ENCODE measurements at regions not wholly inside any gene's neighbourhood (a gene's known extent, or its start where the extent isn't known, plus 50 kb on each side); places are given as distances from the start of the nearest gene placed in this dataset.
"Not testable (repeated sequence)": the region's sequence is repeated elsewhere in the genome, so short reads cannot be mapped to it uniquely, and the experiment has no call there.

DNA sequence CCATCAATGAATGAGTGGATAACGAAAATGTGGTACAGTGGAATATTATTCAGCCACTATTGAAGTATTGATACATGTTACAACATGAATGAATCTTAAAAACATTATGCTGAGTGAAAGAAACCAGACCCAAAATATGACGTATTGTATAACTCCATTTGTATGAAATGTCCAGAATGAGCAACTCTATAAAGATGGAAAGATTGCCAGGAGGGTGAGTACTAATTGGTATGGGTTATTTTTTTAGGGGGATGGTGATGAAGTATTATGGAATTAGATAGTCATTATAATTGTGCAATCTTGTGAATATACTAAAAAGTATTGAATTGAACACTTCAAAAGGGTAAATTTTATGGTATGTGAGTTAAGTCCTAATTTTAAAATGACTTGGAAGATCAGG is 278.6 kb downstream of the SIPA1L2 start:
- CTCF ChIA-PET, result no interaction called here
- Mint-ChIP-seq H3K36me3 (no peaks in the 10 kb centered on the region), H3K27ac (no peak overlapping the region), H3K4me3 (no peak overlapping the region), H3K9me3 (ENCODE audit: low read depth) (no peaks in the 10 kb centered on the region), H3K4me1 (no peaks in the 10 kb centered on the region), H3K27me3 (no peaks in the 10 kb centered on the region)
- no peak for DNase-seq
- ATAC-seq, result no peak

DNA sequence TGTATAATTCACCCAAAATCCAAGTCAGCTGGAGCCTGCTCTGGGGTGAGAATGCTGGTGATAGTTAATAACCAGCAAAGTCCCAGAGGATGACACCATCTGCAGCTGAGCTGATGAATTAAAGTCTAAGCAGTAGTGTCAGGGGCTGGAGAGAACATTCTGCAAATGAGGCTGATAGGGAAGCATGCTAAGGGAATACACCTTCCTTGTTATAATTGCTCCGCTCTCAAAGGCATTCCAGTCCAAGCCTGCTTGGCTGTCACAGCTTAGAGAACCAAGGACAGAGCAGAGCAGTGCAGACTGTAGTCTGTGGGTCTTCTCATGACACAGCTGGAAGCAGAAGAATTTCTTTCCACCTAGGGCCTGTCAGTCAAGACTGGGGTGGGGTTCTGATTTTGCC is 283.1 kb downstream of the SIPA1L2 start:
- Mint-ChIP-seq H3K27me3 (no peaks in the 10 kb centered on the region), H3K27ac (no peak overlapping the region), H3K36me3 (no peaks in the 10 kb centered on the region), H3K4me1 (no peaks in the 10 kb centered on the region), H3K9me3 (ENCODE audit: low read depth) (peaks cover 8% of the 10 kb centered on the region), H3K4me3 (no peak overlapping the region)
- no peak for DNase-seq
- CTCF ChIA-PET, result no interaction called here
- no peak for ATAC-seq

DNA sequence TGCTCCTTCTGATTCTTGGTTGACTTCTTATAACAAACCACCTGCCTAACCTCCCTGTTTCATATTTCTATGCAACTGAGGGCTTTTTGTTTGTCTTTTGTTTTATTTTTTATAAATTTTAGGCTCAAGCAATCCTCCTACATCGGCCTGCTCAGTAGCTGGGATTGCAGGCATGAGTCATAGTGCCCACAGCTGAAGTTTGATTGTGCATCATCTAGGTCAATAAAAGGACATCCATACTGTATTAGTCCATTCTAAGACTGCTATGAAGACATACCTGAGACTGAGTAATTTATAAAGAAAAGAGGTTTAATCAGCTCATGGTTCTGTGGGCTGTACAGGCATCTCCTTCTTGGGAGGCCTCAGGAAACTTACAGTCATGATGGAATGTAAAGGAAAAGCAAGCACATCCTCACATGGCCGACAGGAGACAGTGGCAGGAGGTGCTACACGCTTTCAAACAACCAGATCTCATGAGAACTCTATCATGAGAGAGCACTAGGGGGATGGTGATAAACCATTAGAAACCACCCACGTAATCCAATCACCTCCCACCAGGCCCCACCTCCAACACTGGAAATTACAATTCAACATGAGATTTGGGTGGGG is 285.0 kb downstream of the SIPA1L2 start:
- peaks cover 8% of the 10 kb centered on the region for H3K9me3 Mint-ChIP-seq (ENCODE audit: low read depth)
- no peak overlapping the region for H3K27ac Mint-ChIP-seq
- H3K27me3 Mint-ChIP-seq, result peaks cover 2% of the 10 kb centered on the region
- no peaks in the 10 kb centered on the region for H3K4me1 Mint-ChIP-seq
- no peak overlapping the region for H3K4me3 Mint-ChIP-seq
- DNase-seq, result no peak
- CTCF ChIA-PET, result no interaction called here
- ATAC-seq, result no peak
- no peaks in the 10 kb centered on the region for H3K36me3 Mint-ChIP-seq

DNA sequence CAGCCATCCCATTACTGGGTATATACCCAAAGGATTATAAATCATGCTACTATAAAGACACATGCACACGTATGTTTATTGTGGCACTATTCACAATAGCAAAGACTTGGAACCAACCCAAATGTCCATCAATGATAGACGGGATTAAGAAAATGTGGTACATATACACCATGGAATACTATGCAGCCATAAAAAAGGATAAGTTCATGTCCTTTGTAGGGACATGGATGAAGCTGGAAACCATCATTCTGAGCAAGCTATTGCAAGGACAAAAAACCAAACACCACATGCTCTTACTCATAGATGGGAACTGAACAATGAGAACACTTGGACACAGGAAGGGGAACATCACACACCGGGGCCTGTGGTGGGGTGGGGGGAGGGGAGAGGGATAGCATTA is 285.7 kb downstream of the SIPA1L2 start:
- H3K9me3 Mint-ChIP-seq (ENCODE audit: low read depth); ATAC-seq; H3K27ac Mint-ChIP-seq; DNase-seq; H3K27me3 Mint-ChIP-seq; H3K36me3 Mint-ChIP-seq; H3K4me3 Mint-ChIP-seq; CTCF ChIA-PET; H3K4me1 Mint-ChIP-seq: not testable (repeated sequence)

DNA sequence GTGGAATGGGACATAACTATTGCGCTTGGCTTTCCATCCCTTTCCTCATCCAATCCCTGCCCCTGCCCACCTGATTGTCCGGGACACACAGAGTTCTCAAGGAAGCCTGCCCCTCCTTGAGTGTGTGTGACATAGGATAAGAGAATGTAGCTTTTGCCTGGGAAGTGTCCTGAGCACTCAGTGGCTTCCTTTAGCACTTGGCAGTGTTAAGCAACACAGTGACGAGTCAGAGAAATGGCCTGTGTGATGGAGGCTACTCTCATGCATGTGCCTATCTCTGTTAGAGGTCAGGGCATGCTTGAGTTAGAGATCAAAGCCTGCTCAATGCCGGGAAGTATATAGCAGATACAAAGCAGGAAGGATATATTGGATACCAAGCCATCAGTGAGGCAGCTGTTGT is 289.5 kb downstream of the SIPA1L2 start:
- Mint-ChIP-seq H3K9me3 (ENCODE audit: low read depth) (peaks cover 2% of the 10 kb centered on the region), H3K27me3 (peaks cover 5% of the 10 kb centered on the region), H3K36me3 (no peaks in the 10 kb centered on the region), H3K27ac (no peak overlapping the region), H3K4me1 (peaks cover 2% of the 10 kb centered on the region), H3K4me3 (no peak overlapping the region)
- no peak for DNase-seq
- ATAC-seq, result no peak
- CTCF ChIA-PET, result no interaction called here

DNA sequence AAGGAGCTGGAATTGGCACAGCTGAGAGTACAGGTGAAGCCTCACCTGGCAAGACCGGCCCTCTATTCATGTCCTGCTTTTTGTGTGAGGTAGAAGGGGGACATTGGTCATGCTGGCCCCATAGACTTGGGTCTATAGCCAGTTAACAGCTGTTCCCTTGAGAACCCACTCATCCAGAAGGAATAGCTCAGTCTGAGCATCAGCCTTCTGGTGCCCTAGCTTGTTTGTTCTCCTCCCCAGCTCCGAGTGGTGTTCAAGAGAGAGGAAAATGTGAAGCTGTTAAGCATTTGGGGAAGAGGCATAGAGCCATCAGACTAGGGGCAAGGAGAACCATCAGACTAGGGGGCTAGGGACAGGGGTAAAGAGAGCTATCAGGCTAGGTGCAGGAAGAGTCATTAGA is 290.9 kb downstream of the SIPA1L2 start:
- Mint-ChIP-seq H3K27ac (no peak overlapping the region), H3K4me3 (no peak overlapping the region), H3K36me3 (no peaks in the 10 kb centered on the region), H3K27me3 (peaks cover 5% of the 10 kb centered on the region), H3K4me1 (peaks cover 5% of the 10 kb centered on the region), H3K9me3 (ENCODE audit: low read depth) (peaks cover 2% of the 10 kb centered on the region)
- DNase-seq, result no peak
- CTCF ChIA-PET, result no interaction called here
- no peak for ATAC-seq

DNA sequence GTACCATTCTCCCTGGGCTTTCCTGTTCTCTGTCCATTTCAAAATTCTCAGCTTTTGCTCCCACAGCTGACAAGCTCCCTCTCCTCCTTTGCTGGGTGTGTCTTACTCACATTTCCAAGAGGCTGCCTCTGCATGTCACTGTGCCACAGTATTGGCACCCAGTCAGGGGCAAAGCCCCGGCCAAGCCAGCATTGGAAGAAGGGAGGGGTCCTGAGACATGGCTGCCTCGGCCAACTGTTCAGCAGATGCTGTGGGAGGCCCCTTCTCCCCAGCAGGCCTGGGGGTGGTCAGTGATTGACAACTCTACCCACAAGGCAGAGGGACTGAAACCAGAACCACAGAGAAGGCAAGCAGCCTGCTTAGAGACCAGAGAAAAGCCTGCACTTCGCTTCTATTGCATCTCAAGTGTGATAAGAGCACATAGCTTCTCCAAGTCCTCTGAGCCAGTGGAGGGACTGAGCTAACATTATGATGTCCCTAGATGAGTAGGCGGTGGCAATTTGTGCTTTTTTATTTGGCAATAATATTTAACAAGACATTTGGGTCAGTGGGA is 294.1 kb downstream of the SIPA1L2 start:
- DNase-seq (no peak), ATAC-seq (no peak)
- Mint-ChIP-seq H3K4me3 (no peak overlapping the region), H3K27ac (no peak overlapping the region), H3K27me3 (peaks cover 3% of the 10 kb centered on the region), H3K9me3 (ENCODE audit: low read depth) (no peaks in the 10 kb centered on the region), H3K4me1 (peaks cover 5% of the 10 kb centered on the region), H3K36me3 (no peaks in the 10 kb centered on the region)
- CTCF ChIA-PET, result no interaction called here

DNA sequence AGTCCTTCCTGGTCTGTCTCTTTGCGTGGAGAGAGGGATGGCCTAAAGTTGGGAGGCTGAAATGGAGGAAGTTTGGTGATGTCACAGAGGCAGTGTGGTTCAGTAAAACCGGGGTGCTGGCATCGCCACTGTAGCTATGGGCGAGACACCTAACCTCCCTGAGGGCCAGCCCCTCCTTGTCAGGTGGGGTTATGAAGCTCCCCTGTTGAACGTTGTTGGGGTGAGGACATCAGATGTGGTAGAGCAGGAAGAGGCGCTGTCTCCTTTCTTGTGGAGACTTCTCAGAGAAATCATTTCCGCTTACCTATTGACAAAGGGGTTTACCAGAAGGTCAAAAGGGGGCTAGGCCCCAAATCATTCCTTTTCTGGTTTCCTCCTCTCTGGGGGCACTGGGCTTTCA is 294.7 kb downstream of the SIPA1L2 start:
- peaks cover 5% of the 10 kb centered on the region for H3K4me1 Mint-ChIP-seq
- ATAC-seq (no peak), DNase-seq (no peak)
- no peaks in the 10 kb centered on the region for H3K36me3 Mint-ChIP-seq
- no peak overlapping the region for H3K27ac Mint-ChIP-seq
- H3K27me3 Mint-ChIP-seq, result peaks cover 3% of the 10 kb centered on the region
- no peak overlapping the region for H3K4me3 Mint-ChIP-seq
- H3K9me3 Mint-ChIP-seq (ENCODE audit: low read depth), result no peaks in the 10 kb centered on the region
- CTCF ChIA-PET, result no interaction called here

DNA sequence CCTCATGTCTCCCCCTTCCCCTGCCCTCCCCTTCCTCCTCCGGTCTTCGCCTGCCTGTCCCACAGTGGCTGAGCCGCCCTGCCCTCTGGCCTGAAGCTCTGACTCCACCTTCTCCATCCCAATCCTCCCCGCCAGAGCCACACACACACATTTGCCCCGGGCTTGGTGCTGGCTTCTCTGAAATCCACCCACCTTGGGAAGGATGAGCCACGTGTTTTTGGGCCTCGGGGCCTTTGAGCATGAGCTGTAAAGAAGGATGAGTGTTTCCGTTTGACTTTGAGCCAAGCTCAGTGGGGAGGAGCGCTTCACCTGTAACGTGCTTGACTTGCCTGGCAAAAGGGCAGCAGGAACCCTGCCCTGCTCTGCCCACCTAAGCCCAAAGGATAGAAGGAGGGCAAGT is 295.1 kb downstream of the SIPA1L2 start:
- DNase-seq, result no peak

DNA sequence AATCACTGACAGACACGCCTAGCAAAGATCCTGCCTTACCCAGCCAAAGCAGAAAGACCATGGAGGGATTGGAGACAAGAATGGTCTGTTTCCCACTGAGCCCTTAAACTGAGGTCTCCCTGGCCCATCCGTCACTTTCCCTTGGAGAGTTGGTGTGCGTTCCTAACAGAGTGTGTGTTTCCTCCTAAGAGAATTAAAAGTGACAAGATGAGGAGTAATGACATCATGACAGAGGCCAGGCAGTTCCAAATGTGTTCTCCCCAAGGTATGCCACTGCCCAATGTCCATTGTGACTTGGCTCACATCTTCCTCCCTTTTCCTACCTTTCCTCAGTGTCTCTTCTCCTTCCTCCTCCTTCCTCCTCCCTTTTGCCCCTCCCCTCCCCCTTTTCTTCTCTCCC is 295.7 kb downstream of the SIPA1L2 start:
- Mint-ChIP-seq H3K36me3 (no peaks in the 10 kb centered on the region), H3K4me3 (no peak overlapping the region), H3K4me1 (peaks cover 5% of the 10 kb centered on the region), H3K9me3 (ENCODE audit: low read depth) (no peaks in the 10 kb centered on the region), H3K27ac (no peak overlapping the region), H3K27me3 (peaks cover 3% of the 10 kb centered on the region)
- DNase-seq, result no peak
- no peak for ATAC-seq
- CTCF ChIA-PET, result no interaction called here

More for the DNA sequence above, 295.1 kb downstream of the SIPA1L2 start:
- Mint-ChIP-seq H3K27me3 (peaks cover 3% of the 10 kb centered on the region), H3K4me3 (no peak overlapping the region), H3K36me3 (no peaks in the 10 kb centered on the region), H3K4me1 (peaks cover 5% of the 10 kb centered on the region), H3K27ac (no peak overlapping the region), H3K9me3 (ENCODE audit: low read depth) (no peaks in the 10 kb centered on the region)
- CTCF ChIA-PET, result no interaction called here
- no peak for ATAC-seq

DNA sequence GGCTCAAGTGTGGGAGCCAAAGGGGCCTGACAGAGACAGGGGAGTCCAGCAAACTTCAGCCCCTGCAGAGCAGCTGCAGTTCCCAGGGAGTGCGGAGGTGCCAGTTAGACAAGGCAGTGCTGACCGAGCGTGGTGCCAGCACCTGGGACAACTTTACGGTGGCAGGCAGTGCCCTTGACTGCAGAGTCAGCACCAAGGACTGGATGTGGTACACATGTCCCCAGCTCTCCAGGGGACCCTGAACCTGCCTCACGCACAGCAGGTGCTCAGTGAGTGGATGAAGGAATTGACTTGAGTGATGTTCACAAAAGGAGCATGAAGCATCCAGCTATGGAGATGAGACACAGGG is 296.5 kb downstream of the SIPA1L2 start:
- no peak for ATAC-seq
- Mint-ChIP-seq H3K27ac (no peak overlapping the region), H3K36me3 (no peaks in the 10 kb centered on the region), H3K27me3 (peaks cover 3% of the 10 kb centered on the region), H3K9me3 (ENCODE audit: low read depth) (no peaks in the 10 kb centered on the region), H3K4me3 (no peak overlapping the region), H3K4me1 (peaks cover 5% of the 10 kb centered on the region)
- no peak for DNase-seq
- CTCF ChIA-PET, result no interaction called here

DNA sequence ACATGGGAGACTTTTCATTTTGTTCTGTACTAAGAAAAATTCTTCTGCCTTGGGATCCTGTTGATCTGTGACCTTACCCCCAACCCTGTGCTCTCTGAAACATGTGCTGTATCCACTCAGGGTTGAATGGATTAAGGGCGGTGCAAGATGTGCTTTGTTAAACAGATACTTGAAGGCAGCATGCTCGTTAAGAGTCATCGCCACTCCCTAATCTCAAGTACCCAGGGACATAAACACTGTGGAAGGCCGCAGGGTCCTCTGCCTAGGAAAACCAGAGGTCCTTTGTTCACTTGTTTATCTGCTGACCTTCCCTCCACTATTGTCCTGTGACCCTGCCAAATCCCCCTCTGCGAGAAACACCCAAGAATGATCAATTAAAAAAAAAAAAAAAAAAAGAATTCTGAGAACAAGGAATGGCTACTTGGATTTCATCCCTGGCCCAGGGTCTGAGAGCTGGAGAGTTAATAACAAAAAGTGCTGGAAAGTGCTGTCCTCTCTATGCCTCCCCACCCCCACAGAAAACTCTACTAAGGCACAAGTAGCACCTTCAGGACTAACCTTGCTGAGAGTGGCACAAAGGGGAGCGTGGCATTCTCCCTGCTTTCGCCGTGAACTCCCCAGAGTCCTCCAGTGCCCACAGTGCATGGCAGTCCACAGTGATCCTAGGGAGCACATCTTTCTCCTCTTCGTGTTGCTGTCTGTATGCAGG is 297.1 kb downstream of the SIPA1L2 start:
- CTCF ChIA-PET; H3K4me1 Mint-ChIP-seq; DNase-seq; H3K27me3 Mint-ChIP-seq; H3K9me3 Mint-ChIP-seq (ENCODE audit: low read depth); H3K36me3 Mint-ChIP-seq; H3K4me3 Mint-ChIP-seq; H3K27ac Mint-ChIP-seq; ATAC-seq: not testable (repeated sequence)

DNA sequence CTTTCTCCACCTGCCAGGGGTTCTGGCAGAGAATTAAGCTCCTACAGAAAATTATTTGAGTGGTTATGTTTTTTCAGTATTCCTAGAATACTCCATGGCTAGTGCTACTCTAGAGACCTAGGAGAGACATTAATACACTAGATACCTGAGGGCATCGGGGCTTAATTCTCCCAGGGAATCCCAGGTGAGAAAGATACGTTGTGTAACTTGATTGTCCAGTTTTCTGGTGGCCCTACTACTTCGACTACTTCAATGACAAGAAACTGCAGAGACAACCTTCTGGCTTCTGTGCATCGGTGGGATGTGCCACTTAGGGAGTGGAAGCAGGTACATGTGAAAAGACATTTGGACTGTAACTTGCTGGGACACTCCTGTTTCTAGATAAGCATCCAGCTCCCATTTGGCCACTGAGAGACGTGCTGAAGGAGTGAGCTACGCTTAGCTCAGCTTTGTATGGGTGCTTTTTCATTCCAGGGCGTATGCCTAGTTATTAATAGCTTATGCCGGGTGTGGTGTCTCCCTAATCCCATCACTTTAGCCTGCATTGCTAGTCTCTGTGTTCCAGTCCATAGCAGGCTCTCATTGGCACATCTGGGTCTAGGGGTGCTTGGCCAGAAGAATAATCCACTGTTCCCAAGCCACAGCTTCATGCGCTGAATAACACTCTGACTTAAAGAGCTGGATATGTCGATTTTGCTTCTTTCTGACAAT is 300.7 kb downstream of the SIPA1L2 start:
- Mint-ChIP-seq H3K9me3 (ENCODE audit: low read depth) (no peaks in the 10 kb centered on the region), H3K36me3 (no peaks in the 10 kb centered on the region), H3K4me3 (no peak overlapping the region), H3K4me1 (no peaks in the 10 kb centered on the region), H3K27me3 (no peaks in the 10 kb centered on the region), H3K27ac (no peak overlapping the region)
- DNase-seq (no peak), ATAC-seq (no peak)
- CTCF ChIA-PET, result no interaction called here

DNA sequence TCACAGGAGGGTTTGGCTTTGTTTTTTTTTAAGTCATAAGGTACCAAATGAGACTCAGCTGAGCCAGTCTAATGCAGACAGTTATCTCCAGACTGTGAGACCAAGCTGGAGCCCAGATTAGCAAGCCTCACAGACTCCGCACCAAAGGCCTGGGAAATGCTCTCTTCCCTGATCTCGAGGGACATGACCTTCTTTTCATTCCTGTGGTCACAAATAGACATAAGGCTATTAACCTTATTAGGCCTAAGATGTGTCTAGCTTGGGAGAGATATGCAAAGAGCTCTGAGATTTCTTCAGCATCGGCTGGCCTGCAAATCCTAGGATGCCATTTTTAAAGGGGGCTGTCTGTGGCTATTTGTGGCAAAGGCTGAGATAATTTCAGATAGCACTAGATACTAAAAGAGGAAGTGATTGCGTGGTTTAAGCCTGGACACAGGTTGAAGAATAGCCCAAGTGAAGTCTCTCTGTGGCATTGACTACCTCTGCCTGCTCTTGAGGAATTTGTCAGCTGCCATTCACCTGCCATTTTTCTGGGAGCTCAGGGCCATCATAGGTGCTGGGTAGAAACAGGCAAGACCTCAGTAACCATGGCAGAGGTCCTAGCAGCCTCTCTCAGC is 301.3 kb downstream of the SIPA1L2 start:
- CTCF ChIA-PET, result no interaction called here
- ATAC-seq, result no peak
- DNase-seq, result no peak
- Mint-ChIP-seq H3K36me3 (no peaks in the 10 kb centered on the region), H3K27me3 (no peaks in the 10 kb centered on the region), H3K4me1 (no peaks in the 10 kb centered on the region), H3K9me3 (ENCODE audit: low read depth) (no peaks in the 10 kb centered on the region), H3K4me3 (no peak overlapping the region), H3K27ac (no peak overlapping the region)
